BE2C (cell line): ENCODE measurements at regions not wholly inside any gene's neighbourhood (a gene's known extent, or its start where the extent isn't known, plus 50 kb on each side); places are given as distances from the start of the nearest gene placed in this dataset.

Experiments used
- DNase-seq: peaks from one replicate; pipeline ENCODE4 v3.0.0-alpha.2; 2020
- H3K27me3 ChIP-seq: fragments of 250-450 bp; sonication (Bioruptor Pico); 2 replicates; pipeline ENCODE4 v1.5.1; 2020; ENCODE audit warnings: mild to moderate bottlenecking
- H3K36me3 ChIP-seq: fragments of 250-450 bp; sonication (Bioruptor Pico); 2 replicates; pipeline ENCODE4 v1.5.1; 2020; ENCODE audit warnings: mild to moderate bottlenecking
- H3K4me1 ChIP-seq: fragments of 250-450 bp; sonication (Bioruptor Pico); 2 replicates; pipeline ENCODE4 v1.5.1; 2020
- H3K4me3 ChIP-seq: 2 replicates; pipeline ENCODE4 v1.5.1; 2011; ENCODE audit warnings: low read depth, low read length
- H3K9me3 ChIP-seq: fragments of 250-450 bp; sonication (Bioruptor Pico); 2 replicates; pipeline ENCODE4 v1.5.1; 2020
- TF ChIP-seq, protein P1 (sequence below): IDR thresholded peaks from 2 replicates; pipeline ENCODE4 v1.5.1; 2012; ENCODE audit warnings: mild to moderate bottlenecking, low read depth, low read length

DNA sequence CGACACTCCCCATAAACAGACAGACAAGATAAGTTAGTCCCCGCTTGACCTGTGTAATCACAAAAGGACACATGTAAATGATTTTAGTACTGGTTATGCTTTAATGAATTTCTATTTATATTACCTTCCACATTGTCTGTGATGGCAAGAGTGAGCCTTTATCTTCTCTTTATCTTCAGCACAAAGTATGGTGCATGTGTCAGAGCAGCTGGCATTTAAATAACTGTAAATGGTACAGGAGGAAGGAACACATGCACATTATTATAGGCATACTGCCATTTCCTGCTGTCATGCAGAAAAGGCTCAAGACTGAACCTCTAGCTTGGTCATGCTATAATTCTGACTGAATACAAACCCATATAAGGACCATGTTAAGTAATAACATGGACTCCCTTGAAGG is 1342.7 kb upstream of the TENM4 start:
- no peak overlapping the region for H3K4me3 ChIP-seq
- no peaks in the 10 kb centered on the region; the same call in 1 of the 2 replicates for H3K9me3 ChIP-seq
- TF ChIP-seq, protein P1, sequence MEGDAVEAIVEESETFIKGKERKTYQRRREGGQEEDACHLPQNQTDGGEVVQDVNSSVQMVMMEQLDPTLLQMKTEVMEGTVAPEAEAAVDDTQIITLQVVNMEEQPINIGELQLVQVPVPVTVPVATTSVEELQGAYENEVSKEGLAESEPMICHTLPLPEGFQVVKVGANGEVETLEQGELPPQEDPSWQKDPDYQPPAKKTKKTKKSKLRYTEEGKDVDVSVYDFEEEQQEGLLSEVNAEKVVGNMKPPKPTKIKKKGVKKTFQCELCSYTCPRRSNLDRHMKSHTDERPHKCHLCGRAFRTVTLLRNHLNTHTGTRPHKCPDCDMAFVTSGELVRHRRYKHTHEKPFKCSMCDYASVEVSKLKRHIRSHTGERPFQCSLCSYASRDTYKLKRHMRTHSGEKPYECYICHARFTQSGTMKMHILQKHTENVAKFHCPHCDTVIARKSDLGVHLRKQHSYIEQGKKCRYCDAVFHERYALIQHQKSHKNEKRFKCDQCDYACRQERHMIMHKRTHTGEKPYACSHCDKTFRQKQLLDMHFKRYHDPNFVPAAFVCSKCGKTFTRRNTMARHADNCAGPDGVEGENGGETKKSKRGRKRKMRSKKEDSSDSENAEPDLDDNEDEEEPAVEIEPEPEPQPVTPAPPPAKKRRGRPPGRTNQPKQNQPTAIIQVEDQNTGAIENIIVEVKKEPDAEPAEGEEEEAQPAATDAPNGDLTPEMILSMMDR = no peak
- DNase-seq = no peak
- H3K4me1 ChIP-seq = no peaks in the 10 kb centered on the region
- no peaks in the 10 kb centered on the region for H3K27me3 ChIP-seq
- H3K36me3 ChIP-seq = no peaks in the 10 kb centered on the region

DNA sequence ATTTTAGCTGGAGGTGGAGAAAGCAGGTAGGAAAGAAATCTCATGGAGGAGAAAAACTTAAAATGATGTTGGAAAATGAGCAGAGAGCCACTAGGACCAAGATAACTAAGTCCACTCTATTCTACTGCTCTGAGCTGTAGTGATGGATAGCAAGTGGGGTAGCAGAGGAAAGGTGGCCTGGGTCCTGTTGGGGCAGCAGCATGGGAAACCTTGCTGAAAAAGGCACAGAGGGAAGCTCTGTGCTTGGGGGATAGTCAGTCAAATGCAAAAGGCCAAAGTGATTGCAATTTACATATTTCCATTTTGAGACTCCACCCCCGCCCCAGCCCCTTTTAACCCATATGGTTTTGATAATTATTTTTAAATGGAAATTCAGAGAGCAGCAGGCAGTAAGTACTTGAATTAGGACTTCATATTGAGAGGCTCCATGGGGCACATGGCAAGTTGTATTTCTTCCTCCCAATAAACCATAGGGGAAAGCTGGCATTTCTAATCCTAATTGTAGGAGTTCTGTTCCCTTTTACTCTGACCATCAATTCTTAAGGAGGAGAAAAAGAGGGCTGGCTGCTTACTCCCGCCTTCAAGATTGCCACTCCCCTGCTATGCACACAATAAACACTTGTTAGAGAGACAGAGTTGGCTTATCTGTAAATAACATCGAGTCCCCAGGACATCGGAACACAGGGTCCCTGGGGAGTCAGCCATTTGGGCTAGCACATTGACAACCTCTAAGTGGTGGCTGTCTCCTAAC is 1341.5 kb upstream of the TENM4 start:
- Histone ChIP-seq H3K4me3 (no peak overlapping the region), H3K36me3 (no peaks in the 10 kb centered on the region), H3K9me3 (no peaks in the 10 kb centered on the region; the same call in 1 of the 2 replicates), H3K27me3 (no peaks in the 10 kb centered on the region), H3K4me1 (no peaks in the 10 kb centered on the region)
- TF ChIP-seq, protein P1 = no peak
- no peak for DNase-seq

DNA sequence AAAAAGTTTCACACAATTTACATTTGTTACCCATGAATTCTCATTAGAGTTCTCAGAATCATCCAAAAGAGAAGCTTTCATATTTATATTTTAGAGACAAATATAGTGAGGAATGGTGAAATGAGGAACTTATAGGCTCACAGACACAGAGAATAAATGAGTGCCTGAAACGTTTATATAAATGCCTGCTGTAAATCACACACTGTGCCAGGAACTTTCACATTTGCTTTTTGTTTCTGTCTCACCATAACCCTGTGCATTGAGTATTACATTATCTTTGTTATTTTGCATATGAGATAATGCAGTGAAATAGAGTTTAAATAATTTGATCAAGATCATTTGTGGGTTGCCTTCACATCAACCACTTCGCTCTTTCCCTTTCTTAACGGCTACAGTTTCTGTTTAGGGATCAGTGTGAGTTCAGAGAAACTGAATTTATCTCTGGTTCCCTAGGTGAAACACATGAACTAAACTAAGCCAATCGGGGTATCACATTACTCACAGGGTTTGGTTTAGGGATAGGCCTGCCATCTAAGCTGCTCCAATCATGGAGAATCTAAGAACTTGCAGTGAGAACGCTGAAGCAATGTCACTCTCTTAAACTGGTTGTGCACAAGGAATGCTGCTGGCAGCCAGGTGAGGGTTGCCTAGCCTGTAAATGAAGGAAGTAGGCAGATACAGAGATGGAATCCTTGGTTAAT is 1339.2 kb upstream of the TENM4 start:
- TF ChIP-seq, protein P1 = no peak
- no peak overlapping the region for H3K4me3 ChIP-seq
- no peaks in the 10 kb centered on the region; the same call in 1 of the 2 replicates for H3K9me3 ChIP-seq
- no peaks in the 10 kb centered on the region for H3K36me3 ChIP-seq
- no peaks in the 10 kb centered on the region for H3K27me3 ChIP-seq
- no peak for DNase-seq
- H3K4me1 ChIP-seq = no peaks in the 10 kb centered on the region

DNA sequence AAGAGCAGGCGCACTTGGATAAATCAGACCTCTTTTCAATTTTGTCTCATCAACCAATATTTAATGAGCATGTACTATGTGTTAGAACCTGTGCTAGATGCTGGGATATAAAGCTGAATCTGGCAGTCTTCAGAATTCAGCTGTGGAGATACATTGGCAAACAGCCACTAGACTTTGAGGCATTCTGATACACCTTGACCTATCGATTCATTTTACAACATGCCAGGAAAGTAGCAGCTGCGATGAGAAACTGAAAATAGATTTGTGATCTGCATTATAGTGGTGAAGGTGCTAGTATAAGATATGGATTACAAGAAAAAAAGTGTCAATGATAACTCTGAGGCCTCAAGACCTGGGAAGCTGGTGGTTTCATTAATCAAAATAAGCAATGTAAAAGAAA is 1338.1 kb upstream of the TENM4 start:
- H3K4me1 ChIP-seq = no peaks in the 10 kb centered on the region
- DNase-seq = no peak
- TF ChIP-seq, protein P1 = no peak

DNA sequence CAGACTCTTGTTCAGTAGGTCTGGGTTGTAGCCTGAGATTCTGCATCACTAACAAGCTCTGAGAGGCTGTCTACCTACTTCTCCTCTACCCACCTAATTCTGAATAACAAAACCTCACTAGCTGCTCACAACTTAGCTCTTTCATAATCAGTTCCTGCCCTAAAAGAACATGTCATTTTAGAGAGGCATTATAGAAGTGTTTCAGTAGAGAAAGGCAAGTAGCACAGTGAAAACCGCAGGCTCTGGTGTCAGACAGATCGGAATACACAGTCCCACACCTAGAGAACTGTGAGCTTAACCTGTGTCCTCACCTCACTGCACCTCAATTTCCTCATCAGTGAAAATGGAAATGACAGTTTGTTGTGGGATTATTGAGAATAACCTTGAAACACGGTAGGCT is 1337.6 kb upstream of the TENM4 start:
- no peak for DNase-seq
- no peak overlapping the region for H3K4me3 ChIP-seq
- TF ChIP-seq, protein P1 = no peak
- H3K36me3 ChIP-seq = no peaks in the 10 kb centered on the region
- H3K4me1 ChIP-seq = no peaks in the 10 kb centered on the region
- no peaks in the 10 kb centered on the region for H3K27me3 ChIP-seq
- no peaks in the 10 kb centered on the region; the same call in 1 of the 2 replicates for H3K9me3 ChIP-seq

More for the DNA sequence above, 1338.1 kb upstream of the TENM4 start:
- H3K4me3 ChIP-seq = no peak overlapping the region
- H3K27me3 ChIP-seq = no peaks in the 10 kb centered on the region
- no peaks in the 10 kb centered on the region; the same call in 1 of the 2 replicates for H3K9me3 ChIP-seq
- H3K36me3 ChIP-seq = no peaks in the 10 kb centered on the region

DNA sequence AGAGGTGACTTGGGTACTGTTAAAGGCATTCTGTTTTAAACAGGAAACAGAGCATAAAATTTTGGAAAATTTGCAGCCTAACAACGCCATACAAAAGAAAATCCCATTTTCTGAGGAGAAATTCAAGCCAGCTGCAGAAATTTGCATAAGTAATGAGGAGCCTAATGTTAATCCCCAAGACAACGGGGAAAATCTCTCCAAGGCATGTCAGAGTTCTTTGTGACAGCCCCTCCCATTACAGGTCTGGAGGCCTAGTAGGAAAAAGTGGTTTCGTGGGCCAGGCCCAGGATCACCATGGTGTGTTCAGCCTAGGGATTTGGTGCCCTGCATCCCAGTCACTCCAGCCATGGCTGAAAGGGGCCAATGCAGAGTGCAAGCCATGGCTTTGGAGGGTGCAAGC is 1333.1 kb upstream of the TENM4 start:
- H3K36me3 ChIP-seq = no peaks in the 10 kb centered on the region
- H3K9me3 ChIP-seq = no peaks in the 10 kb centered on the region; the same call in 1 of the 2 replicates
- no peak overlapping the region for H3K4me3 ChIP-seq
- TF ChIP-seq, protein P1 = no peak
- no peaks in the 10 kb centered on the region for H3K27me3 ChIP-seq
- H3K4me1 ChIP-seq = no peaks in the 10 kb centered on the region
- DNase-seq = no peak
